Gastrocnemius medialis (tissue), 4 donors: ENCODE measurements at regions not wholly inside any gene's neighbourhood (a gene's known extent, or its start where the extent isn't known, plus 50 kb on each side); places are given as distances from the start of the nearest gene placed in this dataset.
A peak's percentile ranks its signal among the peaks of the same experiment; 100 is the strongest.

ENCODE experiments used
- ATAC-seq, 2 donors: fragments of 150-250 bp; one replicate each; pipeline ENCODE4 v1.9.1; 2016
- DNase-seq, 2 donors: peaks; one replicate each; pipeline ENCODE4 v3.0.0-alpha.2; 2019
- H3K27ac ChIP-seq, 4 donors: fragments of 200-600 bp; sonication (generic); 1 replicate in 1 of 4; 2 replicates in 3 of 4; pipeline ENCODE4 v1.5.1; 2016 to 2018; ENCODE audit warnings: mild to moderate bottlenecking in 2 of 4, moderate library complexity in 1 of 4
- H3K27me3 ChIP-seq, 3 donors: fragments of 200-600 bp; sonication (generic) in 2 of 3; 1 replicate in 1 of 3; 2 replicates in 2 of 3; pipeline versions ENCODE4 v1.5.1 to v1.6.0; 2016 to 2019; ENCODE audit warnings: mild to moderate bottlenecking in 1 of 3, moderate library complexity in 1 of 3
- H3K36me3 ChIP-seq, 2 donors: fragments of 200-600 bp; sonication (generic) in 1 of 2; one replicate each; pipeline ENCODE4 v1.5.1; 2017 to 2018
- H3K4me1 ChIP-seq, 2 donors: fragments of 200-600 bp; sonication (generic) in 1 of 2; one replicate each; pipeline ENCODE4 v1.5.1; 2016 to 2017; ENCODE audit warnings: mild to moderate bottlenecking in 2 of 2
- H3K4me3 ChIP-seq, 4 donors: fragments of 200-600 bp; sonication (generic) in 3 of 4; 1 replicate in 1 of 4; 2 replicates in 3 of 4; pipeline ENCODE4 v1.5.1; 2016 to 2019; ENCODE audit warnings: mild to moderate bottlenecking in 2 of 4
- H3K9me3 ChIP-seq, 3 donors: fragments of 200-600 bp; sonication (generic) in 2 of 3; 1 replicate in 1 of 3; 2 replicates in 2 of 3; pipeline ENCODE4 v1.5.1; 2016 to 2019
- POLR2A ChIP-seq, 2 donors: fragments of 450-650 bp; IDR thresholded peaks; one replicate each; pipeline ENCODE4 v1.6.1; 2017; ENCODE audit warnings: antibody characterized with exemption in 2 of 2, mild to moderate bottlenecking in 2 of 2, moderate library complexity in 2 of 2
- in situ Hi-C, 4 donors: fragments of 200-750 bp; cut with MboI; loops; one replicate each; pipeline versions ENCODE4 v1.15.0 to v1.8.0; 2017; ENCODE audit warnings: low sequenced_read_pairs in 4 of 4
- intact Hi-C: fragments of 100-400 bp; cut with DNase I; formaldehyde crosslinking; loops from one replicate; pipeline ENCODE4 v1.15.1; 2023; ENCODE audit warnings: low total_unique reads
- TF ChIP-seq, protein P1 (sequence below), 5 experiments: fragments of 450-650 bp in 3 of 5; fragments of 200-600 bp in 2 of 5; sonication (generic) in 2 of 5; IDR thresholded peaks in 4 of 5; conservative IDR thresholded peaks in 1 of 5; 1 replicate in 4 of 5; 2 replicates in 1 of 5; pipeline ENCODE4 v1.5.1; 2016 to 2019; ENCODE audit warnings: antibody characterized with exemption in 5 of 5, mild to moderate bottlenecking in 3 of 5, moderate library complexity in 3 of 5

DNA sequence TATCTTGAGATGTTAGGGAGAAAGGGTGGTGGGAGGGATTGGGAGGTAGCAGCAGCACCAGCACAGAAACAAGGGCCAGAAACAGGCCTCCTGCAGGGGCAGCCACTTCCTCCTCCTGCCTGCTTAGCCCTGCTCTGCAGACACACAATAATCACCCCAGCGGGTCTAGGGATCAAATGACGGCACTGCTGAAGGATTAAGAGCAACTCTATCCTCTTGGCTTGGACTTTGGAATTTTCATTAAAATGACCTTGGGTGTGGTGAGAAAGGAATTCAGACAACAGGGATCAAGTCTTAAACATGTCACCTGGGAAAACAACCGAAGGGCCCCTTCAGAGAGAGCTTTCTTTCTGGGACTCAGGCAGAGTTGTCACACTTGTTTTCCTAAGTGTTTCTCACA lies 353.4 kb downstream of the SPRY1 start:
- Histone ChIP-seq H3K27ac (peak overlapping the region; percentile 57 to 73 (median 64)), H3K4me3 (no peak overlapping the region), H3K36me3 (no peaks in the 10 kb centered on the region), H3K27me3 (no peaks in the 10 kb centered on the region), H3K4me1 (peaks cover 26% of the 10 kb centered on the region in 2 donors), H3K9me3 (no peaks in the 10 kb centered on the region)
- no peak for TF ChIP-seq POLR2A (IDR thresholded peaks at IDR 0.05)
- TF ChIP-seq, protein P1, sequence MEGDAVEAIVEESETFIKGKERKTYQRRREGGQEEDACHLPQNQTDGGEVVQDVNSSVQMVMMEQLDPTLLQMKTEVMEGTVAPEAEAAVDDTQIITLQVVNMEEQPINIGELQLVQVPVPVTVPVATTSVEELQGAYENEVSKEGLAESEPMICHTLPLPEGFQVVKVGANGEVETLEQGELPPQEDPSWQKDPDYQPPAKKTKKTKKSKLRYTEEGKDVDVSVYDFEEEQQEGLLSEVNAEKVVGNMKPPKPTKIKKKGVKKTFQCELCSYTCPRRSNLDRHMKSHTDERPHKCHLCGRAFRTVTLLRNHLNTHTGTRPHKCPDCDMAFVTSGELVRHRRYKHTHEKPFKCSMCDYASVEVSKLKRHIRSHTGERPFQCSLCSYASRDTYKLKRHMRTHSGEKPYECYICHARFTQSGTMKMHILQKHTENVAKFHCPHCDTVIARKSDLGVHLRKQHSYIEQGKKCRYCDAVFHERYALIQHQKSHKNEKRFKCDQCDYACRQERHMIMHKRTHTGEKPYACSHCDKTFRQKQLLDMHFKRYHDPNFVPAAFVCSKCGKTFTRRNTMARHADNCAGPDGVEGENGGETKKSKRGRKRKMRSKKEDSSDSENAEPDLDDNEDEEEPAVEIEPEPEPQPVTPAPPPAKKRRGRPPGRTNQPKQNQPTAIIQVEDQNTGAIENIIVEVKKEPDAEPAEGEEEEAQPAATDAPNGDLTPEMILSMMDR (IDR thresholded peaks at IDR 0.05 in 4 of 5, conservative IDR thresholded peaks at IDR 0.05 in 1 of 5), result no peak
- ATAC-seq (peak; percentile 39 to 54), DNase-seq (no peak)
- in situ Hi-C loops (loop anchor here in 1 of 4 donors (25.0 kb wide), 1 partner anchor 512 kb away; no protein-coding TSS in a partner anchor), intact Hi-C loops (no loop called here)

GRCh38 chr4:123755655-123756054 lies 359.1 kb downstream of the SPRY1 start:
- intact Hi-C loops, result no loop called here
- no peak for ATAC-seq

GRCh38 chr4:123767806-123768205 lies 371.2 kb downstream of the SPRY1 start:
- intact Hi-C loops, result no loop called here
- DNase-seq (no peak), ATAC-seq (no peak)
- in situ Hi-C loops, result loop anchor here in 1 of 4 donors (25.0 kb wide), 1 partner anchor 494 kb away; no protein-coding TSS in a partner anchor
- Histone ChIP-seq H3K9me3 (no peaks in the 10 kb centered on the region), H3K36me3 (no peaks in the 10 kb centered on the region), H3K27me3 (no peaks in the 10 kb centered on the region), H3K4me1 (no peaks in the 10 kb centered on the region), H3K4me3 (no peak overlapping the region), H3K27ac (no peak overlapping the region)
- no peak for TF ChIP-seq POLR2A (IDR thresholded peaks at IDR 0.05)
- TF ChIP-seq, protein P1 (IDR thresholded peaks at IDR 0.05 in 4 of 5, conservative IDR thresholded peaks at IDR 0.05 in 1 of 5), result no peak

More at GRCh38 chr4:123755655-123756054, 359.1 kb downstream of the SPRY1 start:
- TF ChIP-seq POLR2A (IDR thresholded peaks at IDR 0.05), result no peak
- TF ChIP-seq, protein P1 (IDR thresholded peaks at IDR 0.05 in 4 of 5, conservative IDR thresholded peaks at IDR 0.05 in 1 of 5), result no peak
- no peaks in the 10 kb centered on the region for H3K9me3 ChIP-seq
- no peaks in the 10 kb centered on the region for H3K4me1 ChIP-seq
- in situ Hi-C loops, result loop anchor here in 1 of 4 donors (25.0 kb wide), 1 partner anchor 507 kb away; no protein-coding TSS in a partner anchor
- no peak overlapping the region for H3K27ac ChIP-seq
- DNase-seq, result no peak
- H3K36me3 ChIP-seq, result no peaks in the 10 kb centered on the region
- no peak overlapping the region for H3K4me3 ChIP-seq
- H3K27me3 ChIP-seq, result no peaks in the 10 kb centered on the region

DNA sequence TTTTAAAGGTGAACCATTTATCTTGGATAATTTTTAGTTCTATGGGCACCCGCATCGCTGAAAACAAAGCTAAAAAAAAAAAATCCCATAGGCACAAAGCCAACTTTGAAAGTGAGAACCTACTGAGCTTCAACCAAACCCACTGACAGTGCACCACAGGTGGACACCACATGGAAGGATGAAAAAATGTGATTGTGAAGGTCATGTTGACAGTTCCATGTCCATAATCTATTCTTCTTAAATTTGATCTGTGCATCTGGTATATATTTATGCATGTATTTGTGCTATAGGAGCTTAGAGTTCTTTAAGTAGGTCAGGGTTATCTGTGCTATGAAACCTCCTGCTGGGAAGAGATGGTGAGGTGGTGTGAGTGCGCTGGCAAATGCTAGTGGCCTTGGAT lies 374.3 kb downstream of the SPRY1 start:
- in situ Hi-C loops, result loop anchor here in 3 of 4 donors (10.0 to 25.0 kb wide), 2 partner anchors 344 to 491 kb away; no protein-coding TSS in a partner anchor

More for the DNA sequence above, 374.3 kb downstream of the SPRY1 start:
- H3K36me3 ChIP-seq, result no peaks in the 10 kb centered on the region
- no peaks in the 10 kb centered on the region for H3K27me3 ChIP-seq
- H3K4me1 ChIP-seq, result no peaks in the 10 kb centered on the region
- H3K9me3 ChIP-seq, result no peaks in the 10 kb centered on the region
- TF ChIP-seq, protein P1 (IDR thresholded peaks at IDR 0.05 in 4 of 5, conservative IDR thresholded peaks at IDR 0.05 in 1 of 5), result no peak
- no peak for TF ChIP-seq POLR2A (IDR thresholded peaks at IDR 0.05)
- ATAC-seq (no peak), DNase-seq (no peak)
- intact Hi-C loops, result no loop called here
- H3K27ac ChIP-seq, result no peak overlapping the region
- no peak overlapping the region for H3K4me3 ChIP-seq
